GM19463 (cell line): ENCODE measurements at regions not wholly inside any gene's neighbourhood (a gene's known extent, or its start where the extent isn't known, plus 50 kb on each side); places are given as distances from the start of the nearest gene placed in this dataset.

Experiments used
- ATAC-seq: cut with Tn5 transposase; IDR thresholded peaks from one replicate; pipeline ENCODE4 v1.9.1; 2021; ENCODE audit warnings: mild to moderate bottlenecking, moderate library complexity; ENCODE audit not compliant: unreplicated experiment

GRCh38 chr16:9185381-9185780 is 93.9 kb downstream of the HAPSTR1 start:
- ATAC-seq: no peak

DNA sequence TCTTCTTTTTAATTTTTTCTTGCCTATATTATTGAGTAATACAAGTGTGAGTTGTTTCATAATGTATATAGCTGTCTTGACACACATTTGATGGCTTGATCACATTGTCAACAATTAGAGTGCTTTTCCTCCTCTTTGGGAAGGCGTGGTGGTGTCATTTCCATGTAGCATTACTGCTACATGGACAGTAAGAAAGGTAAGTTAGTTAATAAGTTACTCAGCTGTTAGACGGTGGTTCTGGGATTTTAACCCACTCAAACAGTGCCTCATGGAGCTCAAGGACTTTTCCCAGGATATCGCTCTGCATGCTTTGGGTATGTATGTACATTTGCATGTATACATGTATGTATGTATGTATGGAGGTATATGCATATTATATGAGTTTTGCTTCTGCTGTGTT is 94.6 kb downstream of the HAPSTR1 start:
- no peak for ATAC-seq

GRCh38 chr16:9188721-9189120 is 97.3 kb downstream of the HAPSTR1 start:
- ATAC-seq: no peak

DNA sequence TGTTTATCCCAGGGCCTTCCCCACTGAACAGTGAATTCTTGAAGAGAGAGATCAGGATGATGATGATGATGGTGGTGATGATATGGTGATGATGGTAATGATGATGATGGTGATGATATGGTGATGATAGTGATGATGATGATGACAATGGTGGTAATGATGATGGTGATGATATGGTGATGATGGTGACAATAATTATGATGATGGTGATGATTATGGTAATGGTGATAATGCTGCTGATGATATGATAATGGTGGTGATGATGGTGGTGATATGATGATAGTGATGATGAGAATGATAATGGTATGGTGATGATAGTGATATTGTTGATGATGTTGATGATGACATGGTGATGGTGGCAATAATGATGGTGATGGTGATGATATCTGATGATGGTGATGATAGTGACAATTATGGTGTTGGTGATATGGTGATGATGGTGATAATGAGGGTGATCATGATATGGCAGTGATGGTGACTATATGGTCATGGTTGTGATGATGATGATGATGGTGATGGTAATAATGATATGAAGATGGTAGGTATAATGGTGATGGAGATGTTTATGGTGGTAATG is 99.9 kb downstream of the HAPSTR1 start:
- no peak for ATAC-seq

- no peak for ATAC-seq
These were observed 101.3 kb downstream of the HAPSTR1 start for GRCh38 chr16:9192746-9193145.

DNA sequence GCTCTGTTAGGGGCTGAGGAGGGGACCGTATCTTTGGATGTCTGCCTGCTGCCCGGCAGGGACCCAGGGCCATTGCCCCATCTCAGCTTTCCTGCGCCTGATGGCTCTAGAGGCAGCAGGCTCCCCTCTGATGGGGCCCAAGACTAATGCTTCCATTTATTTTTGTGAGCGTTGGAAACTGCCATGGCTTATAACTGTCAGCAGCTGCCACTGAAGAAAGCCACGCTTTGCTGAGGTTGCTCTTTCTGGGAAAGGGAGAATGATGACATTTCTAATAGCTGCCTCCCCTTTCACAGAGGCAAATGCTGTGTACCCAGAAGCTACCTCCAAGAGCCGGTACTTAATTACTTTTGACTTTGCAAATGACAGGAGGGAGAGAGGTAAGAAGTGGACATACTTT is 103.8 kb downstream of the HAPSTR1 start:
- ATAC-seq: no peak

DNA sequence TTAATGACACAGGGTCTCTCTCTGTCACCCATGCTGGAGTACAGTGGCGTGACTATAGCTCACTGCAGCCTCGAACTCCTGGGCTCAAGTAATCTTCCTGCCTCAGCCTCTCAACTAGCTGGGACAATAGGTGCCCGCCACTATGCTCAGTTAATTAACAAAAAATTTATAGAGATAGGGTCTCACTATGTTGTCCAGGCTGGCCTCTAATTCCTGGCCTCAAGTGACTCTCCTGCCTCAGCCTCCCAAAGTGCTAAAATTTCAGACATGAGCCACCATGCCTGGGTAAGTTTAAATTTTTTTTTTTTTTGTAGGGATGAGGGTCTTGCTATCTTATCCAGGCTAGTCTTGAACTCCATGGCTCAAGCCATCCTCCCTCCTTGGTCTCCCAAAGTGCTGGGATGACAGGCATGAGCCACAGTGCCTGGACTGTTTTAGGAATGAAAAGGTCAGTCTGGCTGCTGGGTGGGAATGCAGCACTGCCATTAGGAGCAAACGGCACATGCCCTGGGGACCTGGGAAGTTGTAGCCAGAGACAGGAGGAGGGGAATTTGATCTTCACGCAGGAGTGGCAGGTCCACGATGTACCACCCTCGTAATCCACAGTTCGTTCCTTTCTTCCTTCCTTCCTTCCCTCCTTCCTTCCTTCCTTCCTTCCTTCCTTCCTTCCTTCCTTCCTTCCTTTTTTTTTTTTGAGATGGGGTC is 106.7 kb downstream of the HAPSTR1 start:
- no peak for ATAC-seq

GRCh38 chr16:9199311-9199710 is 107.9 kb downstream of the HAPSTR1 start:
- no peak for ATAC-seq

DNA sequence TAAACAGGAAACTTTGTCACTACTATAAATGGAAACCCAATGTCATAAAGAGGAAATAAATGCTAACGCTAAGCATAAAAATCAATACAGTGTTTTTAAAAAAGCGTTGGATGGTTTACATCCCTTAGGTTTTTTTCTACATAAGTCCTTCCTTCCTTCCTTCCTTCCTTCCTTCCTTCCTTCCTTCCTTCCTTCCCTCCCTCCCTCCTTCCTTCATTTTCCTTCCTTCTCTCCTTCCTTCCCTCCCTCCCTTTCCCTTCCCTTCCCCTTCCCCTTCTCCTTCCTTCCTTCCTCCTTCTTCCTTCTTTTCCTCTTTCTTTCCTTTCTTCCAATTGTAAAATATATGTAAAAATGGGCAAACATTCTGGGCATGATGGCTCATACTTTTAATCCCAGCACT is 108.3 kb downstream of the HAPSTR1 start:
- ATAC-seq: no peak

GRCh38 chr16:9203956-9204355 is 112.5 kb downstream of the HAPSTR1 start:
- no peak for ATAC-seq

DNA sequence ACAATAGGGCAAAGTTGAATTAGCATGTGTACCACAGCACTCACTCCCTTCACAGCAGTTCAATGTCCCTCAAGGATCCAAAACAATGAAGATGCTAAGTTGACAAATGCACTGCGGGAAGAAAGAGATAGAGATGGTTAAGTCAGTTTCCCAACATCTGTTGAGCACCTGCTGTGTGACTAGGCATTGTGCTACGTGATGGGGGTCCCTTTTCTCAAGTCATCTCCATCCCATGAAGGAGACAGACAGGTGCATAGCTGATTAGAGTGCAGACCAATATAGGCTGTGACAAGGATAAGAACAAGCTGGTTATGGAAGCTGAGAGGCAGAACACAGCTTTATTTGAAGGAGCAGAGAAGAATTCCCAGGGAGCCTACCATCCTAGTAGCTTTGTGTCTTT is 114.2 kb downstream of the HAPSTR1 start:
- ATAC-seq: no peak

GRCh38 chr16:9206156-9206555 is 114.7 kb downstream of the HAPSTR1 start:
- no peak for ATAC-seq

DNA sequence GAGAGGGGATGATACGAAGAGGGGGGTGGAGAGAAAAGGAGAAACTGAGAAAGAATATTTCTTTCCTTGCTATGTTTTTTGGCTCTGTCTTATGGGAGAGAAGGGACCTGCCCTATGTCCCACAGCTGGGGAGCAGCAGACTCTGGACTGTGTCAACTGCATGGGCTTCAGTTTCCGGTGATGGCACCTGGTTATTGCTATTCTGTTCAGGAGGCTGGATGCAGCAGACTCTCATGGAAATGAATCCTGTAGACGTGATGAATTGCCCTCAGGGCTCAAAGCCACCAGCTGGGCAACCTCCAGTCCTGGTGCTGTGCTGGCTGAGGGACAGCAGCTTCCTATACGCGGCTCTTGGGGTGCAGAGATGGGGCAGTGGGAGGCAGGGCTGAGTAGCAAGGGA is 121.2 kb downstream of the HAPSTR1 start:
- ATAC-seq: no peak

DNA sequence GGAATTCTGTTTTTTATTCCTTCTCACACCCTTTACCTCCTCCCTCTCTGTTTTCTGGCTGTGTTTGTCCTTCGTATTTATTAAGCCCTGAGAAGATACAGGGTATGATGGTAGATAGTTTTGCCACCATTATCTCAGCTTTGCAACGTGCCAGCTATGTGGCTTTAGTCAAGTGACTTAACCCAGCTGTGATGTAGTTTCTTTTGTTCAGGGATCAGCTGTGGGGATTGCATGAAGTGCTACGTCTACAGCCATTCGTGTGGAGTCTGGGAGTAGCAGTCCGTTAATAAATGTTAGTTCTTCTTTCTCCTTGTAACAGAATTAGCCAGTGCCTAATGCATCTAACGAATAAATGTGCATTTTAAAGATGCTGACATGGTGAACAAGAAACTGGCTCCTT is 128.4 kb downstream of the HAPSTR1 start:
- no peak for ATAC-seq

- no peak for ATAC-seq
These were observed 134.3 kb downstream of the HAPSTR1 start for GRCh38 chr16:9225527-9226316.

GRCh38 chr16:9226924-9227323 is 135.5 kb downstream of the HAPSTR1 start:
- no peak for ATAC-seq

- ATAC-seq: no peak
These were observed 139.6 kb downstream of the HAPSTR1 start for GRCh38 chr16:9231039-9231438.

DNA sequence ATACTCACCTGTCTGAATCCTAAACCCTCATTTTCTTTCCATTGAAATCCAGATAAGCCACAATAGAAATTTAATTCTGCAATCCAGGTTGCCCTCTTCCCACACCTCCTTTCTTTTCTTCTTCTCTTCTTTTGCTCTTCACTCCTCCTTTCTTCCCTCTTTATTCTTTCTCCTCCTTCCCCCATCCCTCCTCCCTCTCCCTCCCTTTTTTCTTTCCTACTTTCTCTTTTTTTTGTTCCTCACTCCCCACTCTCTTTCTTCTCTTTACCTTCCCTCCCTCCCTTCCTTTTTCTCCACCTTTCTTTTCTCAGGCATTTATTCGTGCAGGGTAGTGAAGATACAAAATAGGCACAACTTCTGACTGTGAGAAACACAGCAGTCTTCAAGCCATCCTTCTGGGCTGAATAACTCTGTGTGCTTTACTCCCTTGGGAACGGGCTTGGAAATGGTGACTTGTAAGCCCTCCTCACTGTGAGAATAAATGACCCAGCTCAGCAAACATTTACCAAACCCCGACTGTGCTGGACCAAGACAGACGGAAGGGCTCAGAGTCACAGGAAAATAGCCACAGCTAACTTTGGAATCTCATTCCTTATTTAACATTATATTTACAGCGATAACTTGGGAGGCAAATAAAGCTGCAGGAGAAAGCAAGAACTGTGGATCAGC is 140.8 kb downstream of the HAPSTR1 start:
- no peak for ATAC-seq

DNA sequence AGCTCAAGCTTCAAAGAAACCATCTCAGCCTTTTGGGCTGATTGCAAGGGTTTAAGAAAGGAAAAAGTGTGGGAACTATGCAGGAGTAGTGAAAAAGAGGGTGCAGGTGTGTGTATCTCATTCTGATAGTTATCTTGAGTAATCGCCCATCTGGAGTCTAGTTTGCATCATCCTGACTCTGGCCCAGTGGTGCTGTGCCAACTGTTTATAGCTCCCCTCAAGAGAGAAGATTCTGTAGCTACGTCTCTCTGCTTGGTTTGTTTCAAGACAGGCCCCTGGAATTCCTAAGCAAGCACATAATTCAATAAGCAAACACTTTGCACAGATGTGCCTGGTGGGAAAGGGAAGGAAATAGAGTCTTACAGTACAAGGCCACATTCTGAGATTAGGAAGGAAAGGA is 144.4 kb downstream of the HAPSTR1 start:
- ATAC-seq: no peak

GRCh38 chr16:9236319-9236718 is 144.9 kb downstream of the HAPSTR1 start:
- ATAC-seq: no peak

GRCh38 chr16:9238346-9238745 is 146.9 kb downstream of the HAPSTR1 start:
- no peak for ATAC-seq

GRCh38 chr16:9241177-9241576 is 149.7 kb downstream of the HAPSTR1 start:
- ATAC-seq: no peak
